GM19463 (cell line): ENCODE measurements at regions not wholly inside any gene's neighbourhood (a gene's known extent, or its start where the extent isn't known, plus 50 kb on each side); places are given as distances from the start of the nearest gene placed in this dataset.
"Not testable (repeated sequence)": the region's sequence is repeated elsewhere in the genome, so short reads cannot be mapped to it uniquely, and the experiment has no call there.

Experiments
- ATAC-seq: cut with Tn5 transposase; IDR thresholded peaks from one replicate; pipeline ENCODE4 v1.9.1; 2021; ENCODE audit warnings: mild to moderate bottlenecking, moderate library complexity; ENCODE audit not compliant: unreplicated experiment

GRCh38 chr5:125481506-125482465, 735.3 kb upstream of the ZNF608 start:
- no peak for ATAC-seq

- no peak for ATAC-seq
Measured at GRCh38 chr5:125483609-125484008, 737.2 kb upstream of the ZNF608 start.

GRCh38 chr5:125484272-125484741, 737.9 kb upstream of the ZNF608 start:
- ATAC-seq, result no peak

DNA sequence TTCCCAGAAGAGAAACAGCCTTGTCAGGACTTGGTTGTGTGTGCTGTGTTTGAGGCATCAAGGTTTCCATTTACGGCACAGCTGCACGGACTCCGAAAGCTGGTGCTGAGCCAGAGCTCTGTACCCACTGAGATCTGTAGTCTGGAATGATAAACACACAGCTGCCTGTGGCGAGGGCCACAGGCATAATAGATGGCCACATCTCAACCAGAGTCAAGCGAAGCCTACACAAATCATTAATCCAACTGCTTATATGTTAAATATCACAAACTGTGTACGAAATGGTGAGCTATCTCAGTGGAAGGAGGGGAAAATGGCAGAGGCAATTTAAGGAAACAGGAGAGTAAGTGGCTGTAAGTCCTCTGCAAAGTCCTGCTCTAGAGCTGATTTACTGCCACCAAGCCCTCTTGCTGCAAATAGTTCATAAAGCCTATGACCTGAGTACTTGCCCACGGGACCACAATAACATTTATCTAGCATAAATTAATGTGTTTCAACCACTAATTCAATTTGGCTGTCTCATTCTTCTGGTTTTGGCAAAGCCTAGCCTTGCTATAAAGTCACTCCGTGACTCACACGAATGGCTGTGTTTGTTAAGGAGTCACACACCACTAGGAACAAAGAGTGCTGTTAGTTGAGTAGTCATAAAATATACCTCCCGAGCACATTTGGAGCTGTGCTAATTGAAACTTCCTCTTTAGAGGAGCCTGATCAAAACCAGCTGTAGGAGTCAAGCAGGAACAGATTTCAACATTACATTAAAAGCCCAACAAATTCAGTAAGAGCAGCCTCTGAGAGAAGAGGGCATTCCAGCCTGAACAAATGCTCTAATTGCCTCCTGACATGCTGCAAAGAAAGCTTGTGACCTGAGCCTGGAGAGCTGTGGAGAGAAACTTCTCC, 738.6 kb upstream of the ZNF608 start:
- ATAC-seq, result no peak

- no peak for ATAC-seq
Measured at GRCh38 chr5:125485771-125486170, 739.3 kb upstream of the ZNF608 start.

- ATAC-seq, result no peak
Measured at GRCh38 chr5:125486634-125487033, 740.2 kb upstream of the ZNF608 start.

DNA sequence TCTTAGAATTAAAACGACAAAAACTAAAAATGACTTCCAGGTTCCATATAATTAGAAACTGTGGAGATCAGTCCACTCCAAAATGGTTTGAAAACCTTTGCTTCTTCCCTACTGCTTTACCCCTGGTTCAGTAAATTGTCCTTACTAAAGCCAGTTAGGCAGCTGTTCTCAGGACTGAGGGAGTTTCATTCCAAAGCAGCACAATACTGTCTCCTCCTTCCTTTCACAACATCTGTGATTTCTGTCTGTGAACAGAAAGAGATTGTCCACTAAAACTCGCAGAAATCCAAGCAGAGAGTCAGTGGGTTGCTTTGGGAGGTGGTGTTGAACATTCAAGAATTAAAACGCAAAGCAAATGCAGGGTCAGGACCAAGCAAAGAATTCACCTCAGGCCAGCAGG, 740.8 kb upstream of the ZNF608 start:
- ATAC-seq, result no peak

DNA sequence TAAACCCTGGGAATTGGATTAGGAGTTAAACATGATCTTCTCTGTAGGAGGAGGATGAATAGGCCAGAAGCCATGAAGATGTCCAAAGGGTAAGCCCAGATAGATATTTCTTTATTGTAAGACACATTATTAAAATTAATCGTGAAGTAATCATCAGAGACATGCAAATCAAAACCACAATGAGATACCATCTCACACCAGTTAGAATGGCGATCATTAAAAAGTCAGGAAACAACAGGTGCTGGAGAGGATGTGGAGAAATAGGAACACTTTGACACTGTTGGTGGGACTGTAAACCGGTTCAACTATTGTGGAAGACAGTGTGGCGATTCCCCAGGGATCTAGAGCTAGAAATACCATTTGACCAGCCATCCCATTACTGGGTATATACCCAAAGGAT, 741.2 kb upstream of the ZNF608 start:
- ATAC-seq, result not testable (repeated sequence)

DNA sequence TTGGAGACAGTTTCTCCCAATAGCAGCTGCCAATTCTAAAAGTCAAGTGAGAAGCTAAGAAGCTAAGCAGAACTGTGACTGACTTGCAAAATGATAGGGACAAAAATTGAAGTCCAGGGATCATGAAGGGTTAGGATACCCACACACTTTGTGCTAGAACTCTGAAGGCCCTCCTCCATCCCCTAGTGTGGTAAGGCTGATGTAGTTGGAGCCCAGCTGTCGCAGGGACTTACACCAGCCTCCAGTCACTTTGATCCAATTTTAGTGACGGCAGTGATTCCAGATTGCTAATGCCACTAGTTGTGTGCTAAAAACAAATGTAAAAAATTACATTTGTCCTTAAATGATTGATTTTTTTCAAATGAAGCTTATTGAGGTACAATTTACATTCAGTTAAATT, 742.7 kb upstream of the ZNF608 start:
- no peak for ATAC-seq

GRCh38 chr5:125491986-125492492, 745.6 kb upstream of the ZNF608 start:
- ATAC-seq, result no peak

DNA sequence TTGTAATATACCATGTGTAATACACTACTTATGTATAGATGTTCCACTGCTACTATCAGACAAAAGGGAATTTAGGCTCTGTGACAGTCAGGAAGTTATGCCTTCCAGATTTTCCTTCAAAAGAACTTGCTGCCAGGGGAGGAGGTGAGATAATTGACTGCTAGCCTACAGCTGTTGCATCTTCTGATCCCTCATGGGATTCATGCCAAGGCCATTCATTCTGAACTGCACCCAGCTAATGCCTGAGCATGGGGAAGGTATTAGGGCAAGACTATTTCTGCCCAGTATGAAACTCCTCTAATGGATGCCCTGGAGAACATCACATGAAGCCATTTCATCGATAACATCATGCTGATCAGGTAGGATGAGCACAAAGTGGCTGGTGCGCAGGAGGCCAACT, 746.5 kb upstream of the ZNF608 start:
- no peak for ATAC-seq

- no peak for ATAC-seq
Measured at GRCh38 chr5:125496393-125496792, 750.0 kb upstream of the ZNF608 start.

DNA sequence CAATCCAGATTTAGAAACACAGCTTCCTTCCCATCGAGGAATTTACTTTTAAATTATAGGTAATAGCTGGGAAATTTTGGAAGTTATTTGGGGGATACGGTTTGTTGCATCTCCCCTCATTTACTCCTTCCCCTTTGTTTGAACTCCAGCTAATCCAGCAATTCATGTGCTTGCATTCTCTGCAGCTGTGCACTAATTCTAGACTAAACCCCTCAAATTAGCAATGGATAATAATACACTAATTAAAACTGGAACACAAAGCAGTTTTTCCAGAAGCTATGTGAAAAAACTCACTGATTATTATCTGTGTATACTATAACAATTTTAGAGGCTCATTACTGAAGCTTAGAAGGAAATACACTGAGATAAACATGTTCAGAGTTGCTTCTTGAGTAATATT, 751.2 kb upstream of the ZNF608 start:
- no peak for ATAC-seq

DNA sequence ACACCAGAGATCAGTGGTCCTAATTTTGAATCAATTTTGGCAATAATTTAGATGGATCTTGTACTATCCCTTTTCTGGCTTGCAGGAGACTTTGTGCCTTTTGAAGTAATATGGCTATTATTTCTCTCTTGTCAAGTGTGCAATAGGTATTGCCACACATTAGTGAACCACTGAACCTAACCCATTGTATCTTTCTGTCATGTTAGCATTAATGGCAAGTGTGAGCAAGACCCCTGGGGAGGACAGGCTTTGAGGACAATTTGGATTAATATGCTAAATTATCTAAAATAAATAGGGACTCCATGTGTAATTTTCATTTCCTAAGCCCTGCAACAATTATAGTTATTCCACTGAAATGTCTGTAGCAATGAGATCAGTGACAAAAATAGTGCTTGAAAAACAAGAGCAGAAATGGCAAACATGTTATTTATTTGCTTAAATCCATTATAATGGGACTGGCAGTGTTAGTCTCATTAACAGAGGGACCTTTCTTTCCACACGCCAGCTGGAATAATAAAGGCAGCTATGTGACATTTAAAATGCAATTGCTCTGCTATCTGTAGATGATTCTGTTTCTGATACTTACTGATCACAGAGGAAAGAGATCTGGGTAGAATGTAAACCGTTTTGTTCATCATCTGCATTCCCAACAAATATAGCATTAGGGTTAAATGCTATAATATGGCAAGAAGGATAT, 753.3 kb upstream of the ZNF608 start:
- ATAC-seq, result no peak

- ATAC-seq, result no peak
Measured at GRCh38 chr5:125501396-125501795, 755.0 kb upstream of the ZNF608 start.

GRCh38 chr5:125503946-125504345, 757.5 kb upstream of the ZNF608 start:
- ATAC-seq, result no peak

DNA sequence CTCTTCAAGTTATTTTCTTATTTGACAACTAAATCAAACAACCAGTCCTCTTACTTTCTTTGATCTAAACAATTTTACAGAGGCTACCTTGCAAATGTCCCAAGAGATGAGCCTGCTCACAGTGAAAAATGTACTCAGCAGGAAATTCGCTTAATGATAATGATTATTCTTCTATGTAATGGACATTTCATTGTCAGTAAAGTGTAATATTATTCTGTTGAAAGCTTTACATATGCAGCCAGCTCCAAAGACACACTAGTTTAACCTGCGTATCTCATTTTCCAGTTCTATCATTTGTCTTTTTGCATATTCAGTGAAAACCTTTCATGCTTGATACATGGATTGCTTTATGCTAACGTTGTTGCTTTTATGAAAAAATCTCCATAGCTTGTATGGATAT, 758.7 kb upstream of the ZNF608 start:
- no peak for ATAC-seq

- ATAC-seq, result no peak
Measured at GRCh38 chr5:125506124-125506523, 759.7 kb upstream of the ZNF608 start.

DNA sequence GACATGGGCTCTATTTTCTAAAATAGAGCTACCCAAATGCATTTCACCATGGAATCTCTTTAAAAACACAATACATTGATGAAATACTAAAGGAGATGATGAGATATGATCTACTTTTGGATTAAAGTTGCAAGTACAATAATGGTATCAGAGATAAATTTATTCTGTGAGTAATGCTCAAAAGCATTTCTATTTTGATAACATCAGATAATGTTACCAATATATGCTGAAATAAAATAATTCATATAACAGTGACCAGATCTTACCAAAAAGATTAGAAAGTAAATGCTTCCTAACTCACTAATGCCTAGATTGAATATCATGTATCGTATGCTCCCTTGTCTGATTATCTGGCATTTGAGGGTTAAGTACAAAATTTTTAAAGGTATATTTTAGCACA, 761.8 kb upstream of the ZNF608 start:
- ATAC-seq, result no peak

DNA sequence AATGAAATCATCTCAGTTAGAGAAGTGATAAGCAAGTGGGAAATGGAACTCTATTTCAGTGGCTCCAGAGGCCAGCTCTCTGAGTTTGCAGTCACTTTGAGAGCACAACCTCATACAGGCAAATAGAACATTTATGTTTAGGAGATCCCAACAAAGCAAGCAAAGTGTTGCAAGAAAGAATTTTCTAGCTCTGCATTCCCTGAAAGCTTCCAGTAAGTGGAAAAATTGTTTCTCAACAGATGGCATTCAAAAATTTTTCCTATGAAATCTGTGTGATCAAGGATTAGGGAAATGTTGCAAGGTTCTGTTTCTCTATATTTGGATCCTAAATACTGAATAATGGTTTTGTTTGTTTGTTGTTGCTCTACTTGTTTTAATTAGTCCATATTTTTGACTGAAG, 764.2 kb upstream of the ZNF608 start:
- no peak for ATAC-seq
